ENCODE measurements at regions not wholly inside any gene's neighbourhood (a gene's known extent, or its start where the extent isn't known, plus 50 kb on each side); places are given as distances from the start of the nearest gene placed in this dataset.

- DNase-seq (no peak), ATAC-seq (no peak)
- Mint-ChIP-seq H3K27me3 (no peaks in the 10 kb centered on the region), H3K36me3 (no peaks in the 10 kb centered on the region), H3K4me1 (no peaks in the 10 kb centered on the region), H3K9me3 (peaks cover 0 to 7% (median 0%) of the 10 kb centered on the region in 11 donors), H3K27ac (no peak overlapping the region), H3K4me3 (no peak overlapping the region)
- Histone ChIP-seq H3K4me3 (ENCODE audit: low read length) (no peak overlapping the region), H3K27me3 (ENCODE audit: control insufficient read depth in 2 of 2, insufficient read depth in 2 of 2, low read length in 2 of 2) (no peaks in the 10 kb centered on the region), H3K27ac (ENCODE audit: low read depth, low read length) (no peak overlapping the region), H3K36me3 (ENCODE audit: control insufficient read depth in 2 of 3, insufficient read depth in 3 of 3, low read length in 3 of 3) (no peaks in the 10 kb centered on the region), H3K9me3 (ENCODE audit: control insufficient read depth in 2 of 3, low read length in 3 of 3) (no peaks in the 10 kb centered on the region), H3K4me1 (ENCODE audit: control insufficient read depth in 2 of 2, insufficient read depth in 2 of 2, low read length in 2 of 2) (no peaks in the 10 kb centered on the region)
- intact Hi-C loops (cut with micrococcal nuclease) = no loop called here
- CTCF ChIA-PET = no interaction called here
- POLR2A ChIA-PET = no interaction called here
Observed at GRCh38 chr2:66733364-66733999, 298.6 kb downstream of the MEIS1 start.

DNA sequence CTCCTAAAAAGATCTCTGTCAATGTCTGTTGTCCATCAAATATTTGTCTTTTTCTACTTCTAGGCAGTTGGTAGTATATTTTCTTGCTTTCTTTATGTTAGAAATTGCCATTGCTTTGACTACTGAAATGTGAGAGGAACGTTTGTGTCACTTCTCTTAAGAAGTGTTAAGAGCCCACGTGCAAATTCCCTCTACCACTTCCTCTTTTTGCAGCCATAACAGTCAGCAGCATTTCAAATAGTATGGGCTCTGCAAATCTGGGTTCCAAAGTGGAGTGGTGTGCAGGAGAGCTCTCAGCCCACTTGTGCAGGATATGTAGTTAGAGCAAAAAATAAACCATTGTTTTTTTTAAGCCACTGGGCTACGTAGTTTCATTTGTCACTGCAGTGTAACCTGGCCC lies 314.0 kb downstream of the MEIS1 start:
- Histone ChIP-seq H3K4me3 (ENCODE audit: low read length) (no peak overlapping the region), H3K27ac (ENCODE audit: low read depth, low read length) (no peak overlapping the region), H3K36me3 (ENCODE audit: control insufficient read depth in 2 of 3, insufficient read depth in 3 of 3, low read length in 3 of 3) (no peaks in the 10 kb centered on the region), H3K9me3 (ENCODE audit: control insufficient read depth in 2 of 3, low read length in 3 of 3) (no peaks in the 10 kb centered on the region), H3K4me1 (ENCODE audit: control insufficient read depth in 2 of 2, insufficient read depth in 2 of 2, low read length in 2 of 2) (no peaks in the 10 kb centered on the region), H3K27me3 (ENCODE audit: control insufficient read depth in 2 of 2, insufficient read depth in 2 of 2, low read length in 2 of 2) (no peaks in the 10 kb centered on the region)
- Mint-ChIP-seq H3K4me1 (no peaks in the 10 kb centered on the region), H3K36me3 (no peaks in the 10 kb centered on the region), H3K27ac (no peak overlapping the region), H3K9me3 (peaks cover 0 to 5% (median 0%) of the 10 kb centered on the region in 11 donors), H3K27me3 (peaks cover 0 to 5% (median 0%) of the 10 kb centered on the region in 5 donors), H3K4me3 (no peak overlapping the region)
- ChIA-PET POLR2A (no interaction called here), CTCF (no interaction called here)
- ATAC-seq (no peak), DNase-seq (no peak)
- intact Hi-C loops (cut with micrococcal nuclease) = no loop called here

DNA sequence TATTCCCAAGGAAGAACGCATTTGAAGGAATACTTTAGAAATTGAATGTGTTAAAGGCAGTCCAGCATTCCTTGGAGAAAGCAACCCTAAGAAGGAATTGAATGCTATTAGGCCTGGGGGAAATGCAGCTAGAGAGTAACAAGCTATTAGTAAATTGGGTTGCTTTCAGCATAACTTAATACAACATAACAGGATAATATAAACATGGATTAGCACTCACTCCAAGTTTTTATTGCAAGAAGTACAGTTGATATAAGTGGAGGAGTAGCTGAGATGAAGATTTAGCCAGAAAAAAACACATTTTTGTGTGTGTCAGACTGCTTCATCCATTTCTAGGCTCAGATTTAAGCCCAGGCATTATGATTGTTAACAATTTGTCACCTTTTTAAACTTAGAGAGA lies 314.6 kb downstream of the MEIS1 start:
- H3K9me3 ChIP-seq (ENCODE audit: control insufficient read depth in 2 of 3, low read length in 3 of 3) = no peaks in the 10 kb centered on the region
- no peak for DNase-seq
- ChIA-PET POLR2A (no interaction called here), CTCF (no interaction called here)
- H3K36me3 ChIP-seq (ENCODE audit: control insufficient read depth in 2 of 3, insufficient read depth in 3 of 3, low read length in 3 of 3) = no peaks in the 10 kb centered on the region
- intact Hi-C loops (cut with micrococcal nuclease) = no loop called here
- no peak for ATAC-seq
- Mint-ChIP-seq H3K36me3 (no peaks in the 10 kb centered on the region), H3K4me1 (no peaks in the 10 kb centered on the region), H3K9me3 (peaks cover 0 to 8% (median 0%) of the 10 kb centered on the region in 11 donors), H3K27ac (no peak overlapping the region), H3K4me3 (no peak overlapping the region), H3K27me3 (peaks cover 0 to 5% (median 0%) of the 10 kb centered on the region in 5 donors)
- no peak overlapping the region for H3K4me3 ChIP-seq (ENCODE audit: low read length)
- no peaks in the 10 kb centered on the region for H3K4me1 ChIP-seq (ENCODE audit: control insufficient read depth in 2 of 2, insufficient read depth in 2 of 2, low read length in 2 of 2)
- no peaks in the 10 kb centered on the region for H3K27me3 ChIP-seq (ENCODE audit: control insufficient read depth in 2 of 2, insufficient read depth in 2 of 2, low read length in 2 of 2)
- H3K27ac ChIP-seq (ENCODE audit: low read depth, low read length) = no peak overlapping the region

DNA sequence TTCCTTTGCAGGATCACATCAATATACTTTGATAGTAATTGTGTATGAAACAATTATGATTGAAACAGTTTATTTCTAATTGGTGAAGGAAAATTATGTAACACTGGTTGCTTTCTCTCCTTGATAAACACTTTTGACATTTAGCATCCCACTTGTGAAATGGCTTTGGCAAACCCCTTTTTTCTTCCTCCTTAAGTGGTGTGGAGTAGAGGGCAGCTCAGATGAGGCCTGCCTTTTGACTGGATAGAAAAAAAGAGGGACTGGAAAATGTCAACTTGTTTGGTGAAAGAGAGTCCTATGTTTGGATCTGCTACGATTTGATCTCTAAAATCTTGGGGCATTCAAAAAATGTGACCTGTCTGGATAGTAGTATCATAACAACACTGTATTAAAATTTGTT lies 318.3 kb downstream of the MEIS1 start:
- no peaks in the 10 kb centered on the region for H3K4me1 ChIP-seq (ENCODE audit: control insufficient read depth in 2 of 2, insufficient read depth in 2 of 2, low read length in 2 of 2)
- H3K4me3 ChIP-seq (ENCODE audit: low read length) = no peak overlapping the region
- H3K27ac ChIP-seq (ENCODE audit: low read depth, low read length) = no peak overlapping the region
- no peak for DNase-seq
- Mint-ChIP-seq H3K4me3 (no peak overlapping the region), H3K4me1 (no peaks in the 10 kb centered on the region), H3K27me3 (peaks cover 0 to 4% (median 0%) of the 10 kb centered on the region in 5 donors), H3K27ac (no peak overlapping the region), H3K36me3 (no peaks in the 10 kb centered on the region), H3K9me3 (peaks cover 0 to 16% (median 1%) of the 10 kb centered on the region in 11 donors)
- CTCF ChIA-PET = no interaction called here
- POLR2A ChIA-PET = no interaction called here
- H3K27me3 ChIP-seq (ENCODE audit: control insufficient read depth in 2 of 2, insufficient read depth in 2 of 2, low read length in 2 of 2) = no peaks in the 10 kb centered on the region
- no peak for ATAC-seq
- H3K9me3 ChIP-seq (ENCODE audit: control insufficient read depth in 2 of 3, low read length in 3 of 3) = no peaks in the 10 kb centered on the region
- intact Hi-C loops (cut with micrococcal nuclease) = no loop called here
- no peaks in the 10 kb centered on the region for H3K36me3 ChIP-seq (ENCODE audit: control insufficient read depth in 2 of 3, insufficient read depth in 3 of 3, low read length in 3 of 3)

DNA sequence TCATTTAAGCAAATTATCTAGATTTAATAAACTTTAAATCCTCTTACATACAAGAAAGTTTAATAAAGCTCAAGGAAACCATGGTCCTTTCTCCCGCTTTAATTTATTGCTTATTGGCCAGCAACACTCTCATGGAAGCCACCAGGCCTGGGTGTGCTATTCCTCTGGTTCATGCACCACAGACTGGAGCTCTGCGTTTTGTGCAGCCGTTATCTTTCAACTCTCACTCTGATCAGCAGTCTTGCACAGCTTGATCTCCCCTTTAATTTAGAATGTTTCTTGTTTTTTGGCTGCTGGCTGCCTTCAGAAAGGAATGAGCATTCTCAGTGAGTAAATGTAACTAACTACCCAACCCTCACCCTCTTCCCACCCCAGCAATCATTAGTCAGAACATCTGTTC lies 318.7 kb downstream of the MEIS1 start:
- ATAC-seq = no peak
- peaks cover 0 to 16% (median 1%) of the 10 kb centered on the region in 11 donors for H3K9me3 Mint-ChIP-seq
- no peak overlapping the region for H3K27ac Mint-ChIP-seq
- H3K4me1 ChIP-seq (ENCODE audit: control insufficient read depth in 2 of 2, insufficient read depth in 2 of 2, low read length in 2 of 2) = no peaks in the 10 kb centered on the region
- intact Hi-C loops (cut with micrococcal nuclease) = no loop called here
- H3K4me3 Mint-ChIP-seq = no peak overlapping the region
- no peaks in the 10 kb centered on the region for H3K9me3 ChIP-seq (ENCODE audit: control insufficient read depth in 2 of 3, low read length in 3 of 3)
- no peaks in the 10 kb centered on the region for H3K27me3 ChIP-seq (ENCODE audit: control insufficient read depth in 2 of 2, insufficient read depth in 2 of 2, low read length in 2 of 2)
- no peaks in the 10 kb centered on the region for H3K4me1 Mint-ChIP-seq
- no peak overlapping the region for H3K27ac ChIP-seq (ENCODE audit: low read depth, low read length)
- no peaks in the 10 kb centered on the region for H3K36me3 ChIP-seq (ENCODE audit: control insufficient read depth in 2 of 3, insufficient read depth in 3 of 3, low read length in 3 of 3)
- ChIA-PET POLR2A (no interaction called here), CTCF (no interaction called here)
- no peak overlapping the region for H3K4me3 ChIP-seq (ENCODE audit: low read length)
- no peak for DNase-seq
- H3K36me3 Mint-ChIP-seq = no peaks in the 10 kb centered on the region
- peaks cover 0 to 4% (median 0%) of the 10 kb centered on the region in 5 donors for H3K27me3 Mint-ChIP-seq

GRCh38 chr2:66755974-66756373 lies 321.0 kb downstream of the MEIS1 start:
- Histone ChIP-seq H3K36me3 (ENCODE audit: control insufficient read depth in 2 of 3, insufficient read depth in 3 of 3, low read length in 3 of 3) (no peaks in the 10 kb centered on the region), H3K4me3 (ENCODE audit: low read length) (no peak overlapping the region), H3K27ac (ENCODE audit: low read depth, low read length) (no peak overlapping the region), H3K4me1 (ENCODE audit: control insufficient read depth in 2 of 2, insufficient read depth in 2 of 2, low read length in 2 of 2) (no peaks in the 10 kb centered on the region), H3K27me3 (ENCODE audit: control insufficient read depth in 2 of 2, insufficient read depth in 2 of 2, low read length in 2 of 2) (no peaks in the 10 kb centered on the region), H3K9me3 (ENCODE audit: control insufficient read depth in 2 of 3, low read length in 3 of 3) (no peaks in the 10 kb centered on the region)
- Mint-ChIP-seq H3K4me3 (no peak overlapping the region), H3K9me3 (peaks cover 0 to 16% (median 1%) of the 10 kb centered on the region in 11 donors), H3K36me3 (no peaks in the 10 kb centered on the region), H3K27me3 (peaks cover 0 to 4% (median 0%) of the 10 kb centered on the region in 5 donors), H3K27ac (no peak overlapping the region), H3K4me1 (no peaks in the 10 kb centered on the region)
- DNase-seq (no peak), ATAC-seq (no peak)
- intact Hi-C loops (cut with micrococcal nuclease) = no loop called here
- CTCF ChIA-PET = no interaction called here
- POLR2A ChIA-PET = no interaction called here

GRCh38 chr2:66761826-66762225 lies 326.9 kb downstream of the MEIS1 start:
- ATAC-seq (no peak), DNase-seq (no peak)
- Histone ChIP-seq H3K36me3 (ENCODE audit: control insufficient read depth in 2 of 3, insufficient read depth in 3 of 3, low read length in 3 of 3) (no peaks in the 10 kb centered on the region), H3K9me3 (ENCODE audit: control insufficient read depth in 2 of 3, low read length in 3 of 3) (no peaks in the 10 kb centered on the region), H3K4me3 (ENCODE audit: low read length) (no peak overlapping the region), H3K4me1 (ENCODE audit: control insufficient read depth in 2 of 2, insufficient read depth in 2 of 2, low read length in 2 of 2) (no peaks in the 10 kb centered on the region), H3K27me3 (ENCODE audit: control insufficient read depth in 2 of 2, insufficient read depth in 2 of 2, low read length in 2 of 2) (no peaks in the 10 kb centered on the region), H3K27ac (ENCODE audit: low read depth, low read length) (no peak overlapping the region)
- Mint-ChIP-seq H3K9me3 (peaks cover 0 to 19% (median 2%) of the 10 kb centered on the region in 11 donors), H3K4me3 (no peak overlapping the region), H3K27ac (no peak overlapping the region), H3K4me1 (no peaks in the 10 kb centered on the region), H3K27me3 (no peaks in the 10 kb centered on the region), H3K36me3 (no peaks in the 10 kb centered on the region)
- intact Hi-C loops (cut with micrococcal nuclease) = no loop called here
- POLR2A ChIA-PET = no interaction called here
- CTCF ChIA-PET = no interaction called here
